ENCODE measurements at regions not wholly inside any gene's neighbourhood (a gene's known extent, or its start where the extent isn't known, plus 50 kb on each side); places are given as distances from the start of the nearest gene placed in this dataset.

GRCh38 chr13:84447640-84447978 lies 565.3 kb upstream of the SLITRK1 start:
- Histone ChIP-seq H3K9me3 (peaks cover 0 to 22% (median 0%) of the 10 kb centered on the region in 11 donors), H3K27ac (no peak overlapping the region), H3K4me1 (no peaks in the 10 kb centered on the region), H3K27me3 (no peaks in the 10 kb centered on the region), H3K4me3 (no peak overlapping the region), H3K36me3 (no peaks in the 10 kb centered on the region)
- intact Hi-C loops (cut with DNase I), result no loop called here
- no peak for TF ChIP-seq CTCF (IDR thresholded peaks at IDR 0.05)
- ATAC-seq (no peak), DNase-seq (no peak)
- WGBS, 2 donors, result 85 to 89% methylated on average over 4 of the region's 4 CpGs

GRCh38 chr13:84446972-84447639 lies 564.8 kb upstream of the SLITRK1 start:
- intact Hi-C loops (cut with DNase I), result no loop called here
- WGBS, 2 donors, result 80 to 84% methylated on average over 9 of the region's 9 CpGs
- H3K27me3 ChIP-seq, result no peaks in the 10 kb centered on the region
- DNase-seq, result no peak
- no peak for ATAC-seq
- no peaks in the 10 kb centered on the region for H3K36me3 ChIP-seq
- H3K4me3 ChIP-seq, result no peak overlapping the region
- no peak overlapping the region for H3K27ac ChIP-seq
- H3K9me3 ChIP-seq, result peaks cover 0 to 22% (median 0%) of the 10 kb centered on the region in 11 donors
- H3K4me1 ChIP-seq, result no peaks in the 10 kb centered on the region
- TF ChIP-seq CTCF (IDR thresholded peaks at IDR 0.05), result no peak

- ATAC-seq, result no peak
- 75 to 76% methylated on average over 5 of the region's 5 CpGs for WGBS, 2 donors
- DNase-seq, result no peak
- Histone ChIP-seq H3K9me3 (peaks cover 0 to 22% (median 0%) of the 10 kb centered on the region in 11 donors), H3K36me3 (no peaks in the 10 kb centered on the region), H3K27ac (no peak overlapping the region), H3K4me1 (no peaks in the 10 kb centered on the region), H3K4me3 (no peak overlapping the region), H3K27me3 (no peaks in the 10 kb centered on the region)
- no peak for TF ChIP-seq CTCF (IDR thresholded peaks at IDR 0.05)
- intact Hi-C loops (cut with DNase I), result no loop called here
Measured at GRCh38 chr13:84445776-84446175, 563.5 kb upstream of the SLITRK1 start.

GRCh38 chr13:84443463-84443862 lies 561.2 kb upstream of the SLITRK1 start:
- intact Hi-C loops (cut with DNase I), result no loop called here
- ATAC-seq (no peak), DNase-seq (no peak)
- H3K27me3 ChIP-seq, result no peaks in the 10 kb centered on the region
- no peak overlapping the region for H3K27ac ChIP-seq
- no peak for TF ChIP-seq CTCF (IDR thresholded peaks at IDR 0.05)
- H3K9me3 ChIP-seq, result peaks cover 0 to 22% (median 0%) of the 10 kb centered on the region in 11 donors
- no peaks in the 10 kb centered on the region for H3K4me1 ChIP-seq
- no peaks in the 10 kb centered on the region for H3K36me3 ChIP-seq
- no peak overlapping the region for H3K4me3 ChIP-seq
